ENCODE measurements at regions not wholly inside any gene's neighbourhood (a gene's known extent, or its start where the extent isn't known, plus 50 kb on each side); places are given as distances from the start of the nearest gene placed in this dataset.

DNA sequence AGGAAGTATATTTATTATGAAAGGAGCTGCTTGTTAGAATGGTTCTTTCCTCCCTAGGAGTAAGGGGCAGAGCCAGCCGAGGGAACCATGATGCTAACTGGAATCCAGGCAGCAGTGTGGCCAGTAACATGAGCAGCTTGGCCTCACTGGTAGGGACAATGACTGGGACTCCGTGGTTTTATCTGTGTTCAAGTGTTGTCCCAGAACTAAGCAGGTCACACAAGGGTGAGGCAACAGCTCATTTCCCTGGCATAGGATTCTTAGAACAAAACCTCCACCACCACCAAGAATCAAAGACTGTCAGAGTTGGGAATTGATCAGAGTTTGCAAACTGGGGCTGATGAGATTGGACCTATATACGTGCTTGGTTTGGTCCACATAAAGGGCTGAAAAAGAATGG, 138.9 kb upstream of the COBL start:
- no peak for TF ChIP-seq GATA3 (IDR thresholded peaks at IDR 0.05; ENCODE audit: low read depth, low read length)
- no peak for TF ChIP-seq GATA2 (IDR thresholded peaks at IDR 0.05; ENCODE audit: low read depth, low read length)

DNA sequence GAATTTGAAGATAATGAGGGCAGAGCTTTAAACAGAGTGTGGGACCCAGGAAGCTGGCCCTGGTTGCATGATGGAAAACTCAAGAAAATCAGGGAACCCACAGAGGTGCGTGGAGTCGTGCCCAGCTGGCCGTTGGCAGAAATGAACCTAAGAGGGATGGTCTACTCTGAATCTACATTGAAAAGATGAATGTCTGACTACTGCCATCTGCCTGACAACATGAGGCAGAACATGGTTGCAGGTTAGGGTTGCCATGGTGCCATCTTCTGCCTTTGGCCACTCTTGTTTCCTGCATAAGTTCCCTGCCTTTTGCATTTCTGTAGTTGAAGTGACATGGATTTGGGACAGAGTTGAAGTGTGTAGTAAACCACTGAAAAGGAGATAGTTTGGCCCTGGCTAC, 138.5 kb upstream of the COBL start:
- TF ChIP-seq GATA2 (IDR thresholded peaks at IDR 0.05; ENCODE audit: low read depth, low read length) (no peak), GATA3 (IDR thresholded peaks at IDR 0.05; ENCODE audit: low read depth, low read length) (no peak)

DNA sequence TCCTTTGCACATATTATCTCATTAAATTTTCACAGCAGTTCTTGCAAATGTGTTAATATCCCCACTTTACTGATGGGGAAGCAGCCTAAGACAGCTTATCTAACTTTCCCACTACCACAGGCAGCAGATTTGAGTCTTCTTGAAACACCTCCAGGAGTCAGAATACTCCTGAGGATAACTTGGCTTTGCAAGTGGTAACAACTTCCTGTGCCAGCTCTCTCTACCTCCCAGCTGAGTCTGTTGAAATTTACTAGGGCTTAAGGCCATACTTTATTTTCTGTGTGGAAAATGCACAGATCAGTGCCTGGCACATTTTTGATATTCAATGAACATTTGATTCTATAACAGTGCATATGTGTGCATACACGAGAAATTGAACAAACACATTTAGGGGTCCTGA, 136.1 kb upstream of the COBL start:
- no peak for TF ChIP-seq GATA3 (IDR thresholded peaks at IDR 0.05; ENCODE audit: low read depth, low read length)
- no peak for TF ChIP-seq GATA2 (IDR thresholded peaks at IDR 0.05; ENCODE audit: low read depth, low read length)

DNA sequence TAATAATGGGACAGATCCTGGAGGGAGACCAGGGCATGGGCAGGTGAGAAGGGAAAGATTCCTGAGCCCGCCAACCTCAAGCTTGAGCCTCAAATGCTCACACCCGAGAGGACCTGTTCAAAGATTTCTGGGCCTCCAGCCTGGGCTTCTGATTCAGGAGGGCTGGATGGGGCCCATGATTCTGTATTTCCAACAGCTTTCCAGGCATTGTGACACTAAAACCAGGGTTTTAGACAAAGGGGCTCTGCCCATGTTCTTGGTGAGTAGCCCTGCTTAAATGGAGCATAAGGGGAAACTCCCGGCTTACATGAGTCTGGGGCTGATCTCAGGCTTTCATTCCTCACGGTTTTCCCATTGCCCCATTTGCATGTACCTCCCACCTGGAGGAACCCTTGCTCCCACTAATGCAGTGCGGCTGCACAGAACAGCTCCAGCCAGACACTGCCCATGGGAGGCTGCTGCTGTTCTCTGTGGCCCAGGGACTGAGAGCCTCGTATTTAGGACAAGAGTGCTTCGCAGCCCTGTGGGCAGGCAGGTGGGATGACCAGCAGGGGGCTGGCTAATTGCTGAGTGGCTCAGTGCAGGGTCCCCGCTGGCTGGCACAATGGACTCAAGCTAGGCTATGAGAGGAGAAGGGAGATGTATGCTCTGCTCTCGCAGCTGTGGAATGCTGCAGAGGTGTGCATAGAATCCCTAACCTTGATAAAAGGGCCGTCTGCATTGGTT, 135.3 kb upstream of the COBL start:
- no peak for TF ChIP-seq GATA3 (IDR thresholded peaks at IDR 0.05; ENCODE audit: low read depth, low read length)
- TF ChIP-seq GATA2 (IDR thresholded peaks at IDR 0.05; ENCODE audit: low read depth, low read length) = no peak

DNA sequence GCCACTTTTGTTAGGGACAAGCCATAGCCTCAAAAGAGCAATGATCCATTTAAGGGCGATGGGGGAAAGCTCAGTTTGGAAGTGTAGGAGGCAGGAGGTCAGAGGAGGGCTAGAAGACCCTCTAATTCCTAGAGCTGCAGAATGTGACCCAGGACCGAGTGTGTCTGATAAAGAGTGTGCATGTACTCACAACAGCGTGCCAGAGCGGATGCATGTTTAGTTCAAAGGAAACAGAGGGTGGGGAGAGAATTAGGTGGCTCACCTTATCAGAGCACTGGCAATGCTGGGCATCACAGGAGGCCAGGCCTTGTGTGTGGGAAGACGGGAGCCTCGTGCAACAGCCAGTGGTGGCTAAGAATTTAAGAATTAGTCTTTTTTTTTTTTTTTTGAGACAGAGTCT, 133.9 kb upstream of the COBL start:
- TF ChIP-seq GATA3 (IDR thresholded peaks at IDR 0.05; ENCODE audit: low read depth, low read length) (no peak), GATA2 (IDR thresholded peaks at IDR 0.05; ENCODE audit: low read depth, low read length) (no peak)

DNA sequence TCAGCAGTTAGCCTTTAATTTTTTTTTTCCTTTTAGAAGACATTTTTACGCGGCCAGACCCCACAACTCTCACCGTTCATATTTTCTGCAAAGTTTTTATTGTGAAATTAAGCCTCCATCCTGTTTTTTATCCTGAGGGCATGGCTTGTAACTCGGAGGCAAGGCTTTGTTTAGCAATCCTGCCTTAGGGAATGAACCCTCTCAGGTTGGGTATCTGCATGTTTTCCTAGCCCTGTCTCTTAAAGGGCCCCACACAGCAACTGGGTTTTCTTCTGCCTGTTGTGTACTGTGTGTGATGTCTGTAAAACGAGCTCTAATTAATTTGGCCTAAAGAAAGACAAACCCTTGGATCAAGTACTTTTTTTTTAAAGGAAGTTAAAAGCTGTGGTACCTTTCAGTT, 130.2 kb upstream of the COBL start:
- no peak for TF ChIP-seq GATA2 (IDR thresholded peaks at IDR 0.05; ENCODE audit: low read depth, low read length)
- no peak for TF ChIP-seq GATA3 (IDR thresholded peaks at IDR 0.05; ENCODE audit: low read depth, low read length)

DNA sequence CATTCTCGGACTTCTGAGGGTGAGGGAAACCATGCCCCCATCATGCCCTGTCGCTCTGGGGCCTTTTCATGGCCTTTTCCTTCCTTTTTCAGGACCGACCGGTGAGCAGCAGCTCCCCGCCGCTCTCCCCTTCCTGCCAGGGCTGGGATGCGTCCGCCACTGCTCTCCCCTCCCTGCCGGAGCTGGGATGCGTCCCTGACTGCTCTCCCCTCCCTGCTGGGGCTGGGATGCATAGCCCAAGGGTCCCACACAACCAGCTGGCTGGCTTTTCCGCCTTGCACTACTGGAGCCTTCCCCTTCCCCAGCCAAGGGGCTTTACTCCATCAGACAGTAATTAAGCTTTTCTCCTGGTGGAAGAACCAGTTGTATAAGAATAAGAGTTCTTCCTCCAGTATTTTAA, 129.7 kb upstream of the COBL start:
- TF ChIP-seq GATA3 (IDR thresholded peaks at IDR 0.05; ENCODE audit: low read depth, low read length) = no peak
- no peak for TF ChIP-seq GATA2 (IDR thresholded peaks at IDR 0.05; ENCODE audit: low read depth, low read length)

DNA sequence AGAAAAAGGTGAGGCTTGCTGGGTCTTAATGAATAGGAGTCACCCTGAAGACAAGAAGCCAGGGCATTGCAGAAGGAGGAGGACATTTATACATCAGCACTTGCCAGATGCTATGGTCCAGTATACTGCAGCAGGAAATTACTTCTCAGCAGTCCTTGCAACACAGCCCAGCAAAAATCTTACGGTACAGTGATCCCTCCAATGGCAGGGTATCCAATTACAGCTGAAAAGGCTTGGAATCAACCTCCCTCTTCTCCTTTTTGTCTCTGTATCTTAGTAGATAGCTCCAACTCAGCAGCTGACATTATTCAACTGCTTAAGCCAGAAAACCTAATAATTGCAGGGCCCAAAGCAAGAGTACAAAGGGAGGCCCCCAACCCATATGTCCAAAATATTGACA, 128.3 kb upstream of the COBL start:
- TF ChIP-seq GATA2 (IDR thresholded peaks at IDR 0.05; ENCODE audit: low read depth, low read length) (no peak), GATA3 (IDR thresholded peaks at IDR 0.05; ENCODE audit: low read depth, low read length) (no peak)

DNA sequence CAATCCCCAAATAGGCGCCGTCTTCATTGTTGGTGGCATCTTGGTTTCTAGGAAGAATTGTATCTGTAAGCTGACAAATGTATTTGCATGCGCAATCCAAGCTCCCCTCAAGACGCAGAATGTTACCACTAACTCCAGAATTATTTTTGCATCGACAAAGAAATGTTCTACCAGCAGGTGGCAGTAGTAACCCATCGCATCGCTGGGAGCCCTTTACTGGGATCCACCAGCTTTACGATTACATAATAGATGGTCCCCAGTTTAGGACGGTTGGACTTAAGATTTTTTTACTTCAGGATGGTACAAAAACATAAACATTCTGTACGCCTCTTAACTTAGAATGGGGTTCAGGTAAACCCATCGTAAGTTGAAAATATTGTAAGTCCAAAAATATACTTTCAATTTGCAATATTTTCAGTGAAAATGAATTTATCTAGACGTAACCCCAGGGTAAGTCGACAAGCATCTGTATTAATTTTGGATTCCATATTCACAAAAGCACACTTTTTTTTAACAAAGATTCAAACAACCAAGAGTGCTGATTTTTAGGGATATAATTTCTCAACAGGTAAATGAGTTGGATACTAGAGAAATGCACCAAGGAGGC, 114.0 kb upstream of the COBL start:
- TF ChIP-seq GATA2 (IDR thresholded peaks at IDR 0.05; ENCODE audit: low read depth, low read length) (no peak), GATA3 (IDR thresholded peaks at IDR 0.05; ENCODE audit: low read depth, low read length) (no peak)

DNA sequence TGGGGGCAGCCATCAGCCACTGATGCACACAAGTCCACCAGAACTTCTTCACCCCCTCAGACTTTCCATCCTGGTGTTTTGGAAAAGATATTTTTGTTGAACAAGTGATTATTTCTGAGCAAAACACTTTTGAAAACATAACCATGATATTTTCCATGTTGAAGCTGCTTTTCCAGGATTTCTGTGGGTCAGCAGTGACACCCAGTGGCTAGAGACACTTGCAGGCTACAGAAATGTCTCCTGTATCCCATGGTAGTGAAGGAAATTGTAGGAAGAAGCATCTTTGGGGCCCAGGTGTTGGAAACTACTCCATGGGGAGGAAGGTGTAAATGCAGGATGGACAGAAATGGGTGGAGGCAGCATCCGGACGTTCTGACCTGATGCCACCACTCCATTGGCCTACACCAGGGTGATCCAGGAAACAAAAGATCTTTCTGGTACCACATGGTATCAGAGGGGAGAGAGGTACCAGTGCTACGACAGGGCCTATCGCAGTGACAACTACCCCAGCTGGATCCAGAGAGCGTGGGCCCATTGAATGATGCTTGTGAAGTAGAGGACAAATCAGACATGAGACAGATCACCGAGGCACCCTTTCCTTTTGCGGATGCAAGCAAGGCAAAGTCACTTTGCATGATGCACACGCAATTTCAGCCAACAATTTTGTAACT, 111.7 kb upstream of the COBL start:
- TF ChIP-seq GATA3 (IDR thresholded peaks at IDR 0.05; ENCODE audit: low read depth, low read length) = no peak
- no peak for TF ChIP-seq GATA2 (IDR thresholded peaks at IDR 0.05; ENCODE audit: low read depth, low read length)

DNA sequence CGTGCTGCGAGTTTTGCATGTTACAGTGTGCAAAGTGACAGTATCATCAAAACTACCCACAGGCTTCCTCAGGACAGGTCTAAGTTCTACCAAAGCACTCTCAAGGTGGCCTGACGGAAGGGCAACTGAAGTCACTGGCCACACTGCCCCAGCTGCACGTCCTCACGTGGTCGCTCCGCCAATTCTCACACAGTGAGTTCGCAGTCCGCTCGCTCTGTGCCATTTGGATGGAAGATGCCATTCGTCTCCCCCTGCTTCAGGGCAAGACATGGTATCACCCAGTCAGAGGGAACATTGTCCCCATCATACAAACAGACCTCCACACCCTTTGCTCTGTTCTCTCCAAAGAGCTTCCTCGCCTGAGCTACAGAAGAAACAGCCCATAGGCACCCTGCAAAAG, 109.6 kb upstream of the COBL start:
- TF ChIP-seq GATA3 (IDR thresholded peaks at IDR 0.05; ENCODE audit: low read depth, low read length) = no peak
- no peak for TF ChIP-seq GATA2 (IDR thresholded peaks at IDR 0.05; ENCODE audit: low read depth, low read length)

DNA sequence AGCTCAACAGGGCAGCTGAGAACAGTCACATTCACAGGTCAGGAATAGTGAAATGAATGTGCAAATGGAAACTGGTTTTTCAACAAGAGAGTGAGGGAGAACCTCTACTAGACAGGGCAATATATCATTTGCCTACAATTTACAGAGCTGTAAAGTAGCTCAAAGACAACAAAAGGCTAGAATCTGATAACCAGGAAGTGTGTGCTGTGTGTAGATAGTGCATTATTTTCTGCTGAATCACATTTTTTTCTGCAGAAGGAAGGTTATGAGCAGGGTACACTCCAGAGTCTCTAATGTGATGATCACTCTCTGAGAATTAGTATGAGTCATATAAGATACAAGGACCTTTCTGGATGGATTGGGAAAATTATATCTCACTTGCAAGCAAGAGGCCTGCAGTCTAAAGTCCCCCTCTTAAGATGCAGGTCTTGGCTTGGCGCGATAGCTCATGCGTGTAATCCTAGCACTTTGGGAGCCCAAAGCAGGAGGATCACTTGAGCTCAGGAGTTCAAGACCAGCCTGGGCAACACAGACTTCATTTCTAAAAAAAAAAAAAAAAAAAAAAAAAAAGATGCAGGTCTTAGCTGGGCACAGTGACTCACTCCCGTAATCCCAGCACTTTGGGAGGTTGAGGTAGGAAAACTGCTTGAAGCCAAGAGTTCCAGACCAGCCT, 59.9 kb upstream of the COBL start:
- no peak for TF ChIP-seq GATA2 (IDR thresholded peaks at IDR 0.05; ENCODE audit: low read depth, low read length)
- TF ChIP-seq GATA3 (IDR thresholded peaks at IDR 0.05; ENCODE audit: low read depth, low read length) = no peak

DNA sequence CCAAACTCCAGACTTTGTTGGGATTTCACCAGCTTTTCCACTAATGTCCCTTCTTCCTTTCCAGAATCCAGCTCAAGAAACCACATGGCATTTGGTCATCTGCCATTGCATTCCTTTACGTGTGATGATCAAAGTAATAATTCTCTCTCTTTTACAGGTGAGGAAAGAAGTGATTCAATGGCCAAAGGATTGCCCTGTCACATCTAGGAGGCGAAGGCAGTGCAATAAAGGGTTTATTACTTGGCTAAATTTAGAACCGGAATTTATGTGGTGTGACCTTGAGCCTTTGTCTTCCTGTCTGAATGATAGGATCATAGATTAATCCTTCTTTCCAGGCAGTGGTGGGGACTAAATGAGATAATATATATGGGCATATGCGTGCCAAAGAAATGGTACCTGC, 58.3 kb upstream of the COBL start:
- TF ChIP-seq GATA3 (IDR thresholded peaks at IDR 0.05; ENCODE audit: low read depth, low read length) (no peak), GATA2 (IDR thresholded peaks at IDR 0.05; ENCODE audit: low read depth, low read length) (no peak)

DNA sequence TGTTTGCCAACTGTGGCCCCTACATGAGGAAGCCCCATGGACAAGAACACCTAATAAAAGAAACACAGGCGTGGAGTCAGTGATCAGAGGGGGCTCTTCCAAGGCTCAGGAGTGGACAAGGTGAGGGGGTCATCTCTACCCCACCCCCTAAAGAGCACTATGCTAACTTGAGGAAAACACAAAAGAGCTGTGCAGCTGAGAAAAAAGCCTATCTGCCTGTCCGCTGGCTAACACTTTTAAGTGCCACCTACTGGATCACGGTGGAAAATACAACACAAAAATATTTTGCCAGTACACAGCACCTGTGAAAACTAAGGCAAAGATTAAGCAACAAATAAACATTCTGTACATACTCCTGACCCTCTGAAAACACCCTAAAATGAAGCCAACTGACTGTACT, 53.1 kb upstream of the COBL start:
- TF ChIP-seq GATA3 (IDR thresholded peaks at IDR 0.05; ENCODE audit: low read depth, low read length) (no peak), GATA2 (IDR thresholded peaks at IDR 0.05; ENCODE audit: low read depth, low read length) (no peak)
